Stimulated activated CD8-positive, alpha-beta memory T cell treated with anti-CD3 and anti-CD28 coated beads, Interleukin-15, amount 100 ng/mL, for 48 hours (primary cell): ENCODE measurements at regions not wholly inside any gene's neighbourhood (a gene's known extent, or its start where the extent isn't known, plus 50 kb on each side); places are given as distances from the start of the nearest gene placed in this dataset.
"Not testable (repeated sequence)": the region's sequence is repeated elsewhere in the genome, so short reads cannot be mapped to it uniquely, and the experiment has no call there.

Source experiments
- DNase-seq, 2 donors: peaks; one replicate each; pipeline ENCODE4 v3.0.0-alpha.2; 2020; ENCODE audit warnings: low read depth in 2 of 2

- no peak for DNase-seq
These were observed 867.7 kb upstream of the NRXN1 start for GRCh38 chr2:51899643-51900042.

DNA sequence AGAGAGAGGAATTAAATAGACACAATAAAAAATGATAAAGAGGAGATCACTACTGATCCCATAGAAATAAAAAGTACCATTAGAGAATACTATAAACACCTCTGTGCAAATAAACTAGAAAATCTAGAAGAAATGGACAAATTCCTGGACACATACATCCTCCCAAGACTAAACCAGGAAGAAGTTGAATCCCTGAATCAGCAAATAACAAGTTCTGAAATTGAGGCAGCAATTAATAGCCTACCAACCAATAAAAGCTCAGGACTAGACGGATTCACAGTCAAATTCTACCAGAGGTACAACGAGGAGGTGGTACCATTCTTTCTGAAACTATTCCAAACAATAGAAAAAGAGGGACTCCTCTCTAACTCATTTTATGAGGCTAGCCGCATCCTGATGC, 862.7 kb upstream of the NRXN1 start:
- DNase-seq = not testable (repeated sequence)

GRCh38 chr2:51888120-51888519, 856.2 kb upstream of the NRXN1 start:
- DNase-seq = no peak

GRCh38 chr2:51881673-51882072, 849.7 kb upstream of the NRXN1 start:
- DNase-seq = no peak

DNA sequence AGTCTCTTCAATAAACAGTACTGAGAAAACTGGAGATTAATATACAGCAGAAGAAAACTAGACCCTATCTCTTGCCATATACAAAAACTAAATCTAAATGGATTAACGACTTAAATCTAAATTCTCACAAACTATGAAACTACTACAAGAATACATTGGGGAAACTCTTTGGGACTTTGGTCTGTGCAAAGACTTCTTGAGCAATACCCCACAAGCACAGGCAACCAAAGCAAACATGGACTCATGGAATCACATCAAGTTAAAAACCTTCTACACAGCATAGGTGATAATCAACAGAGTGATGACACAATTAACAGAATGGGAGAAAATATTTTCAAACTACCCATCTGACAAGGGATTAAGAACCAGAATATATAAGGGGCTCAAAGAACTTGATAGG, 848.2 kb upstream of the NRXN1 start:
- no peak for DNase-seq

- DNase-seq = no peak
These were observed 834.4 kb upstream of the NRXN1 start for GRCh38 chr2:51866361-51866760.

GRCh38 chr2:51859260-51859659, 827.3 kb upstream of the NRXN1 start:
- DNase-seq = no peak

DNA sequence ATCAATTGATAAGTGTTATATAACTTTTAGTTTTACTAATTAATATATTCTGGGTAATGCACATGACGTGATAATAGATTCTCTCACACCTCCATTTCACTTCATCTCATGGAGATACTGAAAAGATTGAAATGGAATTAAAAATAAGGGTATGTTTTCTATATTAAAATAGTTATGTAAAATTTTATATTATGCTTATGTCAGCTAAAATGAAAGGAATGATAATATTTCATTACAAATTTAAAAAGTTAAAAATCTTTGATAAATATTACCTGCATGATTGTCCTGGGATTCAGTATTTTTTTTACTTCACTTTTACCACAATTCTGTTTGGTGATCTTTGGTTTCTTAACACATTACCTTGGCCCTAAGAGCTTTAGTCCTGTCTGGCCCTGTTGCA, 823.8 kb upstream of the NRXN1 start:
- DNase-seq = no peak

GRCh38 chr2:51846796-51847195, 814.9 kb upstream of the NRXN1 start:
- no peak for DNase-seq

DNA sequence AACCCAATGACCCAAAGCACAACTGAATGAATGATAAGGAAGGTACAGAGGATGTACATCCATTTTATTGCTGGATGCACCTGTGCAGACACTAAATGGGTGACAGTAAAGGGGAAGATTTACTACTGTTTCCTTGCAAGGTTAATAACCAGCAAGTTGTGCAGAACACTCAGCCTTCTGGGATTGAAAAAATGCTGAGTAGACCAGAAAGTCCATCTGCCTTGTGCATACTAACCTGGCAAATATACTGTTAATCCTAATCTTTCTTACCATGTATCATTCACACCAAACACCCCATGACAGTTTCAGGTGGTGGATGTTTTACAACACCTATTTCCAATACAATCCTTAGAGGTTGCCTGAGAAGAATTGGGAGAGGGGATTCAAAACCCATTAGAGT, 814.1 kb upstream of the NRXN1 start:
- DNase-seq = no peak

GRCh38 chr2:51844596-51844995, 812.7 kb upstream of the NRXN1 start:
- no peak for DNase-seq

DNA sequence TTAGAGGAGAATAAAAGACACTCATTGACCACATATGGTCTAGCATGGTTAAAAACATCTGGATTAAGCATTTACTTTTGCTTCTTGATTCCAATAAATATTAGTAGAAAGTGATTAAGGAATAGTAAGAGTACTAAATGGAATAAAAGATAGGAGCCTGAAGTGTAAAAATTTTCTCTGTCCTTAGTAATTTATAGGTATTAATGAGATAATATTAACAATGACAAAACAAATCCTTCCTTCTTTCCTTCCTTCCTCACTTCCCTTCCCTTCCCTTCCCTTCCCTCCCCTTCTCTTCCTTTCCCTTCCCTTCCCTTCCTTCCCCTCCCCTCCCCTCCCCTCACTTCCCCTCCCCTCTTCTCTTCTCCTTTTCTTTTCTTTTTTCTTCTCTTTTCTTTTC, 797.5 kb upstream of the NRXN1 start:
- DNase-seq = no peak

DNA sequence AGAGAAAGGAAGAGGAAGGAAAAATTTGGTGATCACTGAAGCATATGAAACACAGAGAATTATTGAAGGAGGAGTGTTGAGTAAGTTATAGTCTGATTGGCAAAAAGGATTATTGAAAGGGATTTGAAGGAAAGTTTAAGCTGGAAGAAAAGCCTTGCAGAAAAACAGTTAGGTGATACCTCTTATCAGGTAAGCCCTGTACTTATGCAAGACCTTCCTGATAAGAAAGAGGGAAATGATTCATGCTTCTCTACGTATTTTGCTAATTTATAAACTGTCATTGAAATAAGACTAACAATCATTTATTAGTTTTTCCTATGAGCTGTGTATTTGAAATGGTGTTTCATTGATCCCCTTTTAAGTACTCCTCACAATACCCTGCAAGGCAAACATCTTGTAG, 793.9 kb upstream of the NRXN1 start:
- DNase-seq = no peak

DNA sequence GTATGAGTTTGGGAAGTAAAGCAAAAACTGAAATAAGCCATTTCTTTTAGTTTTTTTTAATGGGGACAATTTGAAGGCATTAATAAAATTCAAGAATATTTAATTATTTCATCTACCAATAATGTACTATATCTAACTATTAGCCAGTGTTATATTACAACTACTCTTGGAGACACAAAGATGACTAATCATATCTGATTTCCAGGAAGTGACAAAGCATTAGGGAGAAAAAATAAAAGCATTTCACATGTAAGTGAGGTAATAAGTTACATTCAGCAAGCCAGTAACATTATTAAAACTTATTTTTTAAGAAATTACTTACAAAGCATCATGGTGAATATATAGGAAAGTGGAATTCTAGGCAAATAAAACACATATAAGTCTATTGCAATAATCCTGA, 781.3 kb upstream of the NRXN1 start:
- no peak for DNase-seq

GRCh38 chr2:51812138-51812866, 780.4 kb upstream of the NRXN1 start:
- no peak for DNase-seq

GRCh38 chr2:51810197-51810596, 778.3 kb upstream of the NRXN1 start:
- no peak for DNase-seq

DNA sequence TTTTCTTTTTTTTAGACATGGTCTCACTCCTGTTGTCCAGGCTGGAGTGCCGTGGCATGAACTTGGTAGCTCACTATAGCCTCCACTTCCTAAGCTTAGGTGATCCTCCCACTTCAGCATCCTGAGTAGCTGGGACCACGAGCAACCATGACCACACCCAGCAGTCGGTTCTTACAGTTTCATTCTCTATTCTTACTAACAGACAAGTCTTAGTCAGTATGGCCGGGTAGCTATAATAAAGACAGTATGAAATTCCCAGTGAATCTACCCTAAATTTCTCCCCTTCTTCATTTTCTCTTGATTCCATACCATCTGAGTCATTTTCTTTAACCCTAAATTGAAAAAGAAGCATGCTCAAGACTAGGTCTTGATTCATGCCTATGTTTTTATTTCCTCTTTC, 775.3 kb upstream of the NRXN1 start:
- no peak for DNase-seq

DNA sequence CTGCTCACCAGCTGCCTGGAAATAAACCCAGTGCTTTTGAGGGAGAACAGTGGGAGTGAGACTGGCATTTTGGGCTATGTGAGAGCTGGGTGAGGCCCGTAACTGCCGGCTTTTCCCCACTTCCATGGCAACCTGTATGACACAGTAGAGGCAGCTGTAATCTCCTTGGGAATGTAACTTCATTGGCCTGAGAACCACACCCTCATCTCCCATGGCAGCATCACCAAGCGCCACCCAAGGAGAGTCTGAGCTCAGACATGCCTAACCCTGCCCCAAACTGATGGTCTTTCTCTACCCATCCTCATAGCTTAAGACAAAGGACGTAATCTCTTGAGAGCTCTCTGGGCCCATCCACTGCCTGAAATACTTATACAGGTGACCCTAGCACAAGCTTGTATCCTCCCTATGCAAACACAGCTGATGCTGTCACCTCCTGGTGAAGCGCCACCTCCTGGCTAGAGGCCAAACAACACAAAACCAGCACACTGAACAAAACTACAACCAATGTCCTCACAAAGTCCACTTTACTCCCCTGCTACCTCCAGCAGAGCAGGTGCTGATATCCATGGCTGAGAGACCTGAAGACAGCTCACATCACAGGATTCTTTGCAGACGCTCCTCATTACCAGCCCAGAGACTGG, 763.4 kb upstream of the NRXN1 start:
- no peak for DNase-seq

DNA sequence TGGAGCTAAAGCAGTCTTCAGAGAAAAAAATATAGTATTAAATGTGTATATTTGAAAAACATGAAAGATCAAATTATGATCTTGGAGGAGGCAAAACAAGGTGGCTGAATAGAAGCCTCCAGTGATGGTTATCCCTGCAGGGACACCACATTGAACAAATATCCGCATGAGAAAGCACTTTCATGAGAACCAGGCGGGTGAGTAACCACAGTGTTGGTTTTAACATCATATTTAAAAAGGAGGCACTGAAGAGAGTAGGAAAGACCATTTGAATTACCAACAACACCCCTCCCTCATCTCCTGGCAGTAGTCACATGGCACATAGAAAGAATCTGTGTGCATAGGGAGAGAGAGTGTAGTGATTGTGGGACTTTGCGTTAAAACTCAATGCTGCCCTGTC, 759.6 kb upstream of the NRXN1 start:
- no peak for DNase-seq

DNA sequence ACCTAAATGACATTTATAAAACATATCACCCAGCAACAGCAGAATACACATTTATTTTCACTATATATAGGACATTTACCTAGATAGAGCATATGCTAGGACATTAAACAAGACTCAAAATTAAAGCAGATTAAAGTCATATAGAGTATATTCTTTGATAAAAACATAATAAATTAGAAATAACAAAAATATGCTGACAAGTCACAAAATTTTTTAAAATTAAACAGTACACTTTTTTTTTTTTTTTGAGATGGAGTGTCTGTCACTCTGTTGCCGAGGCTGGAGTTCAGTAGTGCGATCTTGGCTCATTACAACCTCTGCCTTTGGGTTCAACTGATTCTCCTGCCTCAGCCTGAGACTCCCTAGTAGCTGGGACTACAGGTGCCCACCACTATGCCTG, 758.9 kb upstream of the NRXN1 start:
- no peak for DNase-seq

- DNase-seq = no peak
These were observed 758.0 kb upstream of the NRXN1 start for GRCh38 chr2:51789918-51790317.

GRCh38 chr2:51782921-51783765, 751.2 kb upstream of the NRXN1 start:
- DNase-seq = no peak

- DNase-seq = no peak
These were observed 749.8 kb upstream of the NRXN1 start for GRCh38 chr2:51781691-51782090.
